ENCODE measurements at regions not wholly inside any gene's neighbourhood (a gene's known extent, or its start where the extent isn't known, plus 50 kb on each side); places are given as distances from the start of the nearest gene placed in this dataset.

GRCh38 chrX:10062980-10063379, 93.8 kb upstream of the CLCN4 start:
- intact Hi-C loops (cut with micrococcal nuclease), result loop anchor here (5.0 kb wide), 1 partner anchor 49 kb away; no protein-coding TSS in a partner anchor
- Mint-ChIP-seq H3K36me3 (ENCODE audit: low read depth) (peaks cover 30% of the 10 kb centered on the region), H3K4me1 (peaks cover 40% of the 10 kb centered on the region), H3K9me3 (no peaks in the 10 kb centered on the region), H3K4me3 (no peak overlapping the region), H3K27me3 (no peaks in the 10 kb centered on the region), H3K27ac (no peak overlapping the region)
- ATAC-seq (ENCODE audit: low read depth) (no peak), DNase-seq (no peak)
- POLR2A ChIA-PET, result interaction anchor here (0.6 to 1.6 kb wide), 2 partner anchors 48 to 721 kb away, joined by 3 to 5 read pairs; no protein-coding TSS in a partner anchor
- CTCF ChIA-PET, result no interaction called here
- TF ChIP-seq CTCF (IDR thresholded peaks at IDR 0.05), result no peak

DNA sequence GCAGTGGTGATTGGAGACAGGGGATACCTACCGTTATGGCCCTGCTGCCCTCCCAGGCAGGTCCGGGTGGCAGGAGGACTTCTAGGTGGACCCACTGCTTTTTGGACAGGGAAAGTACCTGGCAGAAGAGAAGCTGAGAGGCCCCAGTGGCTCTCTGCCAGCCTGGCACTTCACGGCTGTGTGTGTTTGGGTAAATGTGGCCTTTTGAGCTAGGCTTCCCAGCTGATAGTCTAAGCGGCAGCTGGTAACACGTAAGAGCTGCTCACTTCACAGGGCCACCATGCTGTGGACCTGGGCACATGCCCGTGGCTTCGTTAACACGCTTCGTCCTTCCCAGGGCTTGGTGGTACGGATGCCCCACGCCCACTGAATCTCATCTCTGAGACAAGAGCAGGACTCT, 92.0 kb upstream of the CLCN4 start:
- no peak overlapping the region for H3K27ac Mint-ChIP-seq
- TF ChIP-seq CTCF (IDR thresholded peaks at IDR 0.05), result no peak
- H3K27me3 Mint-ChIP-seq, result no peaks in the 10 kb centered on the region
- POLR2A ChIA-PET, result interaction anchor here (0.7 kb wide), 1 partner anchor 1701 kb away, joined by 3 read pairs; no protein-coding TSS in a partner anchor
- no peak overlapping the region for H3K4me3 Mint-ChIP-seq
- H3K4me1 Mint-ChIP-seq, result peaks cover 34% of the 10 kb centered on the region
- CTCF ChIA-PET, result no interaction called here
- H3K36me3 Mint-ChIP-seq (ENCODE audit: low read depth), result peaks cover 39% of the 10 kb centered on the region
- DNase-seq, result no peak
- ATAC-seq (ENCODE audit: low read depth), result no peak
- intact Hi-C loops (cut with micrococcal nuclease), result loop anchor here (5.0 kb wide), 1 partner anchor 48 kb away; no protein-coding TSS in a partner anchor
- H3K9me3 Mint-ChIP-seq, result no peaks in the 10 kb centered on the region

DNA sequence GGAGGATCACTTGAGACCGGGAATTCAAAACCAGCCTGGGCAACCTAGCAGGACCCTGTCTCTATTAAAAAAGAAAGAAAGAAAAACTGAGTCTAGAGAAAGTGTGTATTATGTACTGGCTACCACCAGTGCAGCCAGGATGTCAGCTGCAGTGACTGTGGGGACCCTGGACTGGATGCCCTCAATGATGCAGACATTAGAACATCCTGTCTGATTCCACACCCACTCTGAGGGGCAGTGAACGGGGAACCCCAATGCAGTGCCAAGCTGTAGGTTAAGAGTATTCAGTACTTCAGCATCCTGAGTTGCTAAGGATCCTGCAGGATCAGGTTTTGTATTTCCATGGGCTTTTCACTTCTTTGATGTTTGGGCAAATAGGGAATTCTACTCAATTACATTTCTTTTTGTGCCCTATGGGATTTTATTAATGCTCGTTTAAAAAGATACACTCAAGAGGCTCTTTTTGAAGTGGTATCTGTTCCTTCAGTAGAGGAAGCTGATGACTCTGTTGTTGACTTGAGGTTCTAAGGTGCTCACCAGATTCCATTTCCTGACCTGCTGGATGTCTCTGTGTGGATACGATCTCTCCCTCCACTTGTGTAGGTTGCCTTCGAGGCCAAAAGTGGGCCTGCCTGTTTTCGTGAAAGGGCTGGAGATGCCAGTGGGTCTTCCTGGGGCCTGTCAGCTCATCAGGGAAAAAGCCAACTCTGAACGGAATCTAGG, 85.9 kb upstream of the CLCN4 start:
- peaks cover 47% of the 10 kb centered on the region for H3K36me3 Mint-ChIP-seq (ENCODE audit: low read depth)
- H3K4me3 Mint-ChIP-seq, result no peak overlapping the region
- POLR2A ChIA-PET, result no interaction called here
- H3K9me3 Mint-ChIP-seq, result no peaks in the 10 kb centered on the region
- peaks cover 10% of the 10 kb centered on the region for H3K4me1 Mint-ChIP-seq
- ATAC-seq (ENCODE audit: low read depth) (no peak), DNase-seq (no peak)
- no peak overlapping the region for H3K27ac Mint-ChIP-seq
- CTCF ChIA-PET, result no interaction called here
- no peak for TF ChIP-seq CTCF (IDR thresholded peaks at IDR 0.05)
- intact Hi-C loops (cut with micrococcal nuclease), result loop anchor here (5.0 kb wide), 1 partner anchor 199 kb away; no protein-coding TSS in a partner anchor
- no peaks in the 10 kb centered on the region for H3K27me3 Mint-ChIP-seq

GRCh38 chrX:10071451-10072144, 85.2 kb upstream of the CLCN4 start:
- DNase-seq, result no peak
- CTCF ChIA-PET, result no interaction called here
- Mint-ChIP-seq H3K9me3 (no peaks in the 10 kb centered on the region), H3K4me1 (peaks cover 10% of the 10 kb centered on the region), H3K4me3 (no peak overlapping the region), H3K27me3 (no peaks in the 10 kb centered on the region), H3K27ac (no peak overlapping the region), H3K36me3 (ENCODE audit: low read depth) (peaks cover 40% of the 10 kb centered on the region)
- TF ChIP-seq CTCF (IDR thresholded peaks at IDR 0.05), result no peak
- intact Hi-C loops (cut with micrococcal nuclease), result loop anchor here (5.0 kb wide), 1 partner anchor 199 kb away; no protein-coding TSS in a partner anchor
- no peak for ATAC-seq (ENCODE audit: low read depth)
- POLR2A ChIA-PET, result no interaction called here

Data from activated B cell treated with CpG ODN at 0.5 μM for 24 hours (primary cell).